GM18867 (cell line): ENCODE measurements at regions not wholly inside any gene's neighbourhood (a gene's known extent, or its start where the extent isn't known, plus 50 kb on each side); places are given as distances from the start of the nearest gene placed in this dataset.
A peak's percentile ranks its signal among the peaks of the same experiment; 100 is the strongest.

ENCODE experiments used
- ATAC-seq: cut with Tn5 transposase; IDR thresholded peaks from one replicate; pipeline ENCODE4 v1.9.1; 2021; ENCODE audit warnings: mild to moderate bottlenecking, moderate library complexity; ENCODE audit not compliant: unreplicated experiment

GRCh38 chr16:89027281-89027680 lies 50.3 kb upstream of the CBFA2T3 start:
- no peak for ATAC-seq

- no peak for ATAC-seq
Observed at GRCh38 chr16:89031715-89032659, 55.0 kb upstream of the CBFA2T3 start.

- ATAC-seq: no peak
Observed at GRCh38 chr16:89033304-89033703, 56.3 kb upstream of the CBFA2T3 start.

- ATAC-seq: no peak
Observed at GRCh38 chr16:89033796-89034572, 57.0 kb upstream of the CBFA2T3 start.

GRCh38 chr16:89034573-89034961 lies 57.6 kb upstream of the CBFA2T3 start:
- ATAC-seq: no peak

- ATAC-seq: no peak
Observed at GRCh38 chr16:89034971-89035668, 58.1 kb upstream of the CBFA2T3 start.

- ATAC-seq: no peak
Observed at GRCh38 chr16:89035669-89036570, 57.7 kb upstream of the ACSF3 start.

GRCh38 chr16:89036776-89037175 lies 56.9 kb upstream of the ACSF3 start:
- no peak for ATAC-seq

- no peak for ATAC-seq
Observed at GRCh38 chr16:89037261-89038152, 56.1 kb upstream of the ACSF3 start.

GRCh38 chr16:89038221-89038721 lies 55.4 kb upstream of the ACSF3 start:
- ATAC-seq: no peak

- ATAC-seq: no peak
Observed at GRCh38 chr16:89038811-89039735, 54.6 kb upstream of the ACSF3 start.

GRCh38 chr16:89039756-89040155 lies 53.9 kb upstream of the ACSF3 start:
- peak; percentile 52 for ATAC-seq

GRCh38 chr16:89040391-89040790 lies 53.3 kb upstream of the ACSF3 start:
- no peak for ATAC-seq

- no peak for ATAC-seq
Observed at GRCh38 chr16:89040861-89041570, 52.6 kb upstream of the ACSF3 start.

GRCh38 chr16:89041571-89042481 lies 51.8 kb upstream of the ACSF3 start:
- no peak for ATAC-seq
